ENCODE measurements at regions not wholly inside any gene's neighbourhood (a gene's known extent, or its start where the extent isn't known, plus 50 kb on each side); places are given as distances from the start of the nearest gene placed in this dataset.

GRCh38 chr12:29073631-29074239, 75.3 kb upstream of the FAR2 start:
- Histone ChIP-seq H4K20me1 (ENCODE audit: insufficient read depth, low read length) (no peaks in the 10 kb centered on the region), H3K79me2 (ENCODE audit: insufficient read depth, low read length) (no peaks in the 10 kb centered on the region), H3K4me2 (ENCODE audit: low read length) (no peak overlapping the region), H3K9me2 (ENCODE audit: low read depth, low read length) (no peaks in the 10 kb centered on the region), H3K36me3 (ENCODE audit: insufficient read depth, low read length) (no peaks in the 10 kb centered on the region), H3K27ac (ENCODE audit: low read depth, low read length, poor library complexity, severe bottlenecking) (no peak overlapping the region), H2AFZ (ENCODE audit: low read length) (no peak overlapping the region), H3K27me3 (ENCODE audit: insufficient read depth, low read length) (no peaks in the 10 kb centered on the region), H3K9me3 (ENCODE audit: low read length) (no peaks in the 10 kb centered on the region), H3F3A (ENCODE audit: insufficient read depth, low read length) (no peaks in the 10 kb centered on the region), H3K4me1 (ENCODE audit: insufficient read depth, low read length, severe bottlenecking) (no peaks in the 10 kb centered on the region), H3K4me3 (ENCODE audit: low read depth, low read length, poor library complexity, severe bottlenecking) (no peak overlapping the region), H3K9ac (ENCODE audit: low read length) (no peak overlapping the region)
- TF ChIP-seq EZH2 (IDR thresholded peaks at IDR 0.05; ENCODE audit: borderline replicate concordance, low read length) (no peak), CTCF (IDR thresholded peaks at IDR 0.05; ENCODE audit: low read length) (peak; percentile 60)

- H3K4me3 ChIP-seq (ENCODE audit: low read depth, low read length, poor library complexity, severe bottlenecking) = no peak overlapping the region
- TF ChIP-seq CTCF (IDR thresholded peaks at IDR 0.05; ENCODE audit: low read length) = no peak
- TF ChIP-seq EZH2 (IDR thresholded peaks at IDR 0.05; ENCODE audit: borderline replicate concordance, low read length) = no peak
- no peaks in the 10 kb centered on the region for H3K27me3 ChIP-seq (ENCODE audit: insufficient read depth, low read length)
- no peaks in the 10 kb centered on the region for H3K4me1 ChIP-seq (ENCODE audit: insufficient read depth, low read length, severe bottlenecking)
- no peaks in the 10 kb centered on the region for H3K9me3 ChIP-seq (ENCODE audit: low read length)
- no peaks in the 10 kb centered on the region for H3K79me2 ChIP-seq (ENCODE audit: insufficient read depth, low read length)
- H2AFZ ChIP-seq (ENCODE audit: low read length) = no peak overlapping the region
- no peak overlapping the region for H3K4me2 ChIP-seq (ENCODE audit: low read length)
- H3K9ac ChIP-seq (ENCODE audit: low read length) = no peak overlapping the region
- H4K20me1 ChIP-seq (ENCODE audit: insufficient read depth, low read length) = no peaks in the 10 kb centered on the region
- no peaks in the 10 kb centered on the region for H3K9me2 ChIP-seq (ENCODE audit: low read depth, low read length)
- no peak overlapping the region for H3K27ac ChIP-seq (ENCODE audit: low read depth, low read length, poor library complexity, severe bottlenecking)
- no peaks in the 10 kb centered on the region for H3F3A ChIP-seq (ENCODE audit: insufficient read depth, low read length)
- H3K36me3 ChIP-seq (ENCODE audit: insufficient read depth, low read length) = no peaks in the 10 kb centered on the region
Observed at GRCh38 chr12:29081101-29081500, 68.0 kb upstream of the FAR2 start.

GRCh38 chr12:29082522-29082921, 66.6 kb upstream of the FAR2 start:
- Histone ChIP-seq H2AFZ (ENCODE audit: low read length) (no peak overlapping the region), H3K4me1 (ENCODE audit: insufficient read depth, low read length, severe bottlenecking) (no peaks in the 10 kb centered on the region)

More at GRCh38 chr12:29082522-29082921, 66.6 kb upstream of the FAR2 start:
- H3K9ac ChIP-seq (ENCODE audit: low read length) = no peak overlapping the region
- no peak overlapping the region for H3K4me2 ChIP-seq (ENCODE audit: low read length)
- no peaks in the 10 kb centered on the region for H3K27me3 ChIP-seq (ENCODE audit: insufficient read depth, low read length)
- TF ChIP-seq CTCF (IDR thresholded peaks at IDR 0.05; ENCODE audit: low read length) = no peak
- TF ChIP-seq EZH2 (IDR thresholded peaks at IDR 0.05; ENCODE audit: borderline replicate concordance, low read length) = no peak
- H3K79me2 ChIP-seq (ENCODE audit: insufficient read depth, low read length) = no peaks in the 10 kb centered on the region
- no peak overlapping the region for H3K27ac ChIP-seq (ENCODE audit: low read depth, low read length, poor library complexity, severe bottlenecking)
- H3F3A ChIP-seq (ENCODE audit: insufficient read depth, low read length) = no peaks in the 10 kb centered on the region
- H3K9me2 ChIP-seq (ENCODE audit: low read depth, low read length) = no peaks in the 10 kb centered on the region
- no peaks in the 10 kb centered on the region for H3K9me3 ChIP-seq (ENCODE audit: low read length)
- H3K4me3 ChIP-seq (ENCODE audit: low read depth, low read length, poor library complexity, severe bottlenecking) = no peak overlapping the region
- H3K36me3 ChIP-seq (ENCODE audit: insufficient read depth, low read length) = no peaks in the 10 kb centered on the region
- no peaks in the 10 kb centered on the region for H4K20me1 ChIP-seq (ENCODE audit: insufficient read depth, low read length)
